A673 (cell line): ENCODE measurements at regions not wholly inside any gene's neighbourhood (a gene's known extent, or its start where the extent isn't known, plus 50 kb on each side); places are given as distances from the start of the nearest gene placed in this dataset.

ENCODE experiments used
- BruUV-seq: library from RNA; stranded (reverse); fragments of 400-500 nt; replicated peaks from 2 replicates; lab custom pipeline; 2021; lab: Mats Ljungman, UMichigan
- CTCF ChIA-PET: fragments of 300-600 bp; sonication (Branson Sonifier 250); formaldehyde crosslinking; loops from one replicate; lab custom pipeline; 2022; ENCODE audit warnings: antibody characterized with exemption; lab: Charles Lee
- POLR2A ChIA-PET: fragments of 300-600 bp; sonication (Branson Sonifier 250); formaldehyde crosslinking; loops from one replicate; lab custom pipeline; 2022; ENCODE audit warnings: antibody characterized with exemption; ENCODE audit not compliant: low non-redundant PET; lab: Charles Lee
- DNase-seq: peaks from one replicate; pipeline ENCODE4 v3.0.0-alpha.2; 2015; ENCODE audit warnings: low spot score
- H3K27ac ChIP-seq: fragments of 200-600 bp; sonication (generic); 2 replicates; pipeline ENCODE4 v1.5.1; 2016; ENCODE audit warnings: mixed run types, low read depth, mild to moderate bottlenecking, mixed read lengths, antibody characterized with exemption, low read length; ENCODE audit not compliant: poor library complexity, severe bottlenecking
- H3K27me3 ChIP-seq: fragments of 200-600 bp; sonication (generic); replicated peaks from 2 replicates; pipeline ENCODE4 v1.6.1; 2017; ENCODE audit warnings: mixed run types, low read depth, mild to moderate bottlenecking, mixed read lengths, antibody characterized with exemption, low read length; ENCODE audit not compliant: insufficient read depth, poor library complexity
- H3K36me3 ChIP-seq: fragments of 200-600 bp; sonication (generic); 2 replicates; pipeline ENCODE4 v1.6.1; 2016; ENCODE audit warnings: mixed run types, mild to moderate bottlenecking, mixed read lengths, antibody characterized with exemption, low read length; ENCODE audit not compliant: insufficient read depth, poor library complexity, severe bottlenecking
- H3K4me1 ChIP-seq: fragments of 200-600 bp; sonication (generic); 2 replicates; pipeline ENCODE4 v1.6.1; 2017; ENCODE audit warnings: mixed run types, mild to moderate bottlenecking, mixed read lengths, antibody characterized with exemption, low read length; ENCODE audit not compliant: insufficient read depth, poor library complexity, severe bottlenecking
- H3K4me3 ChIP-seq: fragments of 200-600 bp; sonication (generic); 2 replicates; pipeline ENCODE4 v1.5.1; 2016; ENCODE audit warnings: low read depth, mixed run types, mild to moderate bottlenecking, mixed read lengths, low read length; ENCODE audit not compliant: poor library complexity, severe bottlenecking
- H3K9me3 ChIP-seq: fragments of 200-600 bp; sonication (generic); 2 replicates; pipeline ENCODE4 v1.6.1; 2016; ENCODE audit warnings: mixed run types, low read depth, mild to moderate bottlenecking, mixed read lengths, antibody characterized with exemption, low read length; ENCODE audit not compliant: poor library complexity, severe bottlenecking
- EZH2 ChIP-seq: fragments of 200-600 bp; sonication (generic); IDR thresholded peaks from 2 replicates; pipeline ENCODE4 v1.6.1; 2017; ENCODE audit warnings: borderline replicate concordance, low read depth, mild to moderate bottlenecking, mixed read lengths, antibody characterized with exemption, low read length; ENCODE audit not compliant: poor library complexity, severe bottlenecking
- intact Hi-C: fragments of 100-400 bp; cut with micrococcal nuclease; formaldehyde crosslinking; loops from one replicate; pipeline ENCODE4 v1.10.0; 2022; ENCODE audit not compliant: unreplicated experiment
- TF ChIP-seq, protein P1 (sequence below): fragments of 300-800, 200-600 bp; sonication (generic); conservative IDR thresholded peaks from 2 replicates; pipeline ENCODE4 v1.5.1; 2017; ENCODE audit warnings: low read depth, mild to moderate bottlenecking, antibody characterized with exemption, low read length, moderate library complexity, mixed read lengths

DNA sequence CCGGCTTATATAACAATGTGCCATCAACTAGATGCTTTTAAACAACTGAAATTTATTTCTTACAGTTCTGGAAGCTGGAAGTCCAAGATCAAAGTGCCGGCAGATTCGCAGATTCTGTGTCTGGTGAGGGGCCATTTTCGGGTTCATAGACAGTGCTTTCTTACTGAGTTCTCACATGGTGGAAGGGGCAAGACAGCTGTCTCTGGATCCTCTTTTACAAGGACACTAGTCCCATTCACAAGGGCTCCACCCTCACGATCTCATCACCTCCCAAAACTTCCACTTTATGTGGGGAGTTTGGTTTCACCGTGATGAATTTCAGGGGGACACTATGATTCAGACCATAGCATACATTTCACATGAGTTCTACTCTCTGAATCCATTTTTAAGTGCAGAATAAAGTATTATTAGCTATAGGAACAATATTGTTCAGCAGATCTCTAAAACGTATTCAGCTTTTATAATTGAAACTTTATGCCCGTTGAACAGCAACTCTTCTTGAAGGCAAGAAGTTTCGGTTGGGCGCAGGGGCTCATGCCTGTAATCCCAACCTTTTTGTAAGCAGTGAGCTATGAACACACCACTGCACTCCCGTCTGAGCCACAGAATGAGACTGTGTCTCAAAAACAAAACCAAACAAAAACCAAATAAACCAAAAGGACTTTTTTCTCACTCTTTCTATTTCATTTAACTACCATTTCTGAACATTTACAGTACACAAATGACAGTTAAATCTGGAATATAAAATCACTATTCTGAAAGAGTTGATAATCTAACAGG is 502.8 kb downstream of the CMPK2 start:
- Histone ChIP-seq H3K27me3 (no peaks in the 10 kb centered on the region), H3K9me3 (no peaks in the 10 kb centered on the region), H3K4me3 (no peak overlapping the region), H3K36me3 (no peaks in the 10 kb centered on the region), H3K4me1 (peaks cover 7% of the 10 kb centered on the region), H3K27ac (no peak overlapping the region)
- ChIA-PET POLR2A (no interaction called here), CTCF (no interaction called here)
- DNase-seq, result no peak
- intact Hi-C loops, result no loop called here
- no peak for TF ChIP-seq EZH2
- TF ChIP-seq, protein P1, sequence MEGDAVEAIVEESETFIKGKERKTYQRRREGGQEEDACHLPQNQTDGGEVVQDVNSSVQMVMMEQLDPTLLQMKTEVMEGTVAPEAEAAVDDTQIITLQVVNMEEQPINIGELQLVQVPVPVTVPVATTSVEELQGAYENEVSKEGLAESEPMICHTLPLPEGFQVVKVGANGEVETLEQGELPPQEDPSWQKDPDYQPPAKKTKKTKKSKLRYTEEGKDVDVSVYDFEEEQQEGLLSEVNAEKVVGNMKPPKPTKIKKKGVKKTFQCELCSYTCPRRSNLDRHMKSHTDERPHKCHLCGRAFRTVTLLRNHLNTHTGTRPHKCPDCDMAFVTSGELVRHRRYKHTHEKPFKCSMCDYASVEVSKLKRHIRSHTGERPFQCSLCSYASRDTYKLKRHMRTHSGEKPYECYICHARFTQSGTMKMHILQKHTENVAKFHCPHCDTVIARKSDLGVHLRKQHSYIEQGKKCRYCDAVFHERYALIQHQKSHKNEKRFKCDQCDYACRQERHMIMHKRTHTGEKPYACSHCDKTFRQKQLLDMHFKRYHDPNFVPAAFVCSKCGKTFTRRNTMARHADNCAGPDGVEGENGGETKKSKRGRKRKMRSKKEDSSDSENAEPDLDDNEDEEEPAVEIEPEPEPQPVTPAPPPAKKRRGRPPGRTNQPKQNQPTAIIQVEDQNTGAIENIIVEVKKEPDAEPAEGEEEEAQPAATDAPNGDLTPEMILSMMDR, result no peak
- BruUV-seq, result no TSS peak

DNA sequence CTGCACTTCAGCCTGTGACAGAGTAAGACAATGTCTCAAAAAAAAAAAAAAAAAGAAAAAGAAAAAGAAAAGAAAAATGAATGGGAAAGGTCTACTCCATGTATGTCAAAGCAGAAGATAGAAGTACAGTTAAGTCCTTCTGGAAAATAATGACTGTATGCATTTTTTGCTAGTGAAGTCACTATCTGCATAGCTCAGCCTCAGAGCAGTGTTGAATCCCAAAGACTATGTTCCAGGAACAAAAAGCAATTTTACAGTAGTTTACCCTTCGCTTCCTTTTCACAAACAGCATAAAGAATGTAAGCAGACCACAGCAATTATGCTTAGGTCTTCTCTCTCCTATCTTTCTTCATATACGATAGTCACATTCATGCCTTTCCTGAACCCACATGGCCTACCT is 497.4 kb downstream of the CMPK2 start:
- intact Hi-C loops, result no loop called here
- no peak for DNase-seq
- no TSS peak for BruUV-seq
- CTCF ChIA-PET, result no interaction called here
- Histone ChIP-seq H3K27ac (no peak overlapping the region), H3K36me3 (no peaks in the 10 kb centered on the region), H3K4me1 (no peaks in the 10 kb centered on the region), H3K9me3 (no peaks in the 10 kb centered on the region), H3K27me3 (no peaks in the 10 kb centered on the region), H3K4me3 (no peak overlapping the region)
- POLR2A ChIA-PET, result no interaction called here
- TF ChIP-seq, protein P1, result no peak
- TF ChIP-seq EZH2, result no peak

DNA sequence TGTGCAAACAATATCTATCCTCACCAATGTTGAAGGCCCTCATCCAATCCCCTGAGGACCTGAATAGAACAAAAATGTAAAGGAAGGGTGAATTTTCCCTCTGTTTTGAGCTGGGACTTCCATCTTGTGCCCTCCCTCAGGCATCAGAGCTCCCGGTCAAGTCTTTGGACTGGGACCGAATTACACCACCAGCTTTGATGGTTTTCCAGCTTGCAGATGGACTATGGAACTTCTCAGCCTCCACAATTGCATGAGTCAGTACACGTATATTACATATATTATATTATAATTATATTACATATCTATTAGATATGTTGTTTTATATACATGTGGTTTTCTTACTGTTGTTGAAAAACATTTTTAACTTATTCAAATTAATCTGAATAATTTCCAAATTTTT is 496.4 kb downstream of the CMPK2 start:
- TF ChIP-seq, protein P1, result no peak
- no peak for TF ChIP-seq EZH2
- CTCF ChIA-PET, result no interaction called here
- Histone ChIP-seq H3K27ac (no peak overlapping the region), H3K27me3 (no peaks in the 10 kb centered on the region), H3K9me3 (no peaks in the 10 kb centered on the region), H3K36me3 (no peaks in the 10 kb centered on the region), H3K4me1 (no peaks in the 10 kb centered on the region), H3K4me3 (no peak overlapping the region)
- no TSS peak for BruUV-seq
- POLR2A ChIA-PET, result no interaction called here
- DNase-seq, result no peak
- intact Hi-C loops, result no loop called here
